Right atrium auricular region (tissue), 2 donors: ENCODE measurements at regions not wholly inside any gene's neighbourhood (a gene's known extent, or its start where the extent isn't known, plus 50 kb on each side); places are given as distances from the start of the nearest gene placed in this dataset.

Experiments used
- DNase-seq: peaks from one replicate; pipeline ENCODE4 v3.0.0-alpha.2; 2019; ENCODE audit warnings: low spot score
- H3K27ac ChIP-seq, 2 donors: fragments of 200-600 bp; sonication (generic); 1 replicate in 1 of 2; 2 replicates in 1 of 2; pipeline ENCODE4 v1.5.1; 2016 to 2019
- H3K27me3 ChIP-seq, 2 donors: fragments of 200-600 bp; sonication (generic); one replicate each; pipeline versions ENCODE4 v1.5.1 to v1.6.0; 2017 to 2019
- H3K36me3 ChIP-seq: fragments of 200-600 bp; sonication (generic); one replicate; pipeline ENCODE4 v1.5.1; 2016
- H3K4me1 ChIP-seq, 2 donors: fragments of 200-600 bp; sonication (generic); one replicate each; pipeline versions ENCODE4 v1.5.1 to v1.6.0; 2017 to 2019
- H3K4me3 ChIP-seq, 2 donors: fragments of 200-600 bp; sonication (generic); 1 replicate in 1 of 2; 2 replicates in 1 of 2; pipeline ENCODE4 v1.5.1; 2017 to 2019; ENCODE audit warnings: mild to moderate bottlenecking in 1 of 2, moderate library complexity in 1 of 2
- H3K9me3 ChIP-seq, 2 donors: fragments of 200-600 bp; sonication (generic); one replicate each; pipeline ENCODE4 v1.5.1; 2019
- TF ChIP-seq, protein P1 (sequence below), 2 donors: fragments of 200-600 bp; sonication (generic); IDR thresholded peaks; one replicate each; pipeline ENCODE4 v1.5.1; 2019; ENCODE audit warnings: antibody characterized with exemption in 2 of 2

DNA sequence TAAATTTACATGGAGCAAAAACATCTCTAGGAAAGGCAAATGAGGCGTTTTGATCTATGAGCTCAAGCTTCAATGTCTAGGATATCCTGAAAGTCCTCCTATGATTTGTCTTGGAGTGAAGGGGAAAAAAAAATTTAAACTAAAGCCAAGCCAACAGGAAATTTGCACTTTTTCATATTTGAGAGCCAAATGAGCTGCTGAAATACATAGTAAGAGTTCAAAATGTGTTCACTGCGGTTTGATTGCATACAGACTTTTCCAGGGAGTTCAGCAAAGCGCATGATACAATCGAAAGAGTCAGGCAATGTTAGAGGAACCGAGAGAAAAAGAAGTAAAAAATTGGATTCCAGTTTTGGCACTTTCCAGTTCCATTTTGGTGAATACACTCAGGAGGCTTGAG, 633.4 kb upstream of the MGMT start:
- DNase-seq: no peak
- TF ChIP-seq, protein P1, sequence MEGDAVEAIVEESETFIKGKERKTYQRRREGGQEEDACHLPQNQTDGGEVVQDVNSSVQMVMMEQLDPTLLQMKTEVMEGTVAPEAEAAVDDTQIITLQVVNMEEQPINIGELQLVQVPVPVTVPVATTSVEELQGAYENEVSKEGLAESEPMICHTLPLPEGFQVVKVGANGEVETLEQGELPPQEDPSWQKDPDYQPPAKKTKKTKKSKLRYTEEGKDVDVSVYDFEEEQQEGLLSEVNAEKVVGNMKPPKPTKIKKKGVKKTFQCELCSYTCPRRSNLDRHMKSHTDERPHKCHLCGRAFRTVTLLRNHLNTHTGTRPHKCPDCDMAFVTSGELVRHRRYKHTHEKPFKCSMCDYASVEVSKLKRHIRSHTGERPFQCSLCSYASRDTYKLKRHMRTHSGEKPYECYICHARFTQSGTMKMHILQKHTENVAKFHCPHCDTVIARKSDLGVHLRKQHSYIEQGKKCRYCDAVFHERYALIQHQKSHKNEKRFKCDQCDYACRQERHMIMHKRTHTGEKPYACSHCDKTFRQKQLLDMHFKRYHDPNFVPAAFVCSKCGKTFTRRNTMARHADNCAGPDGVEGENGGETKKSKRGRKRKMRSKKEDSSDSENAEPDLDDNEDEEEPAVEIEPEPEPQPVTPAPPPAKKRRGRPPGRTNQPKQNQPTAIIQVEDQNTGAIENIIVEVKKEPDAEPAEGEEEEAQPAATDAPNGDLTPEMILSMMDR (IDR thresholded peaks at IDR 0.05): no peak
- Histone ChIP-seq H3K4me1 (no peaks in the 10 kb centered on the region), H3K36me3 (no peaks in the 10 kb centered on the region), H3K4me3 (no peak overlapping the region), H3K27ac (no peak overlapping the region), H3K27me3 (no peaks in the 10 kb centered on the region), H3K9me3 (no peaks in the 10 kb centered on the region)

DNA sequence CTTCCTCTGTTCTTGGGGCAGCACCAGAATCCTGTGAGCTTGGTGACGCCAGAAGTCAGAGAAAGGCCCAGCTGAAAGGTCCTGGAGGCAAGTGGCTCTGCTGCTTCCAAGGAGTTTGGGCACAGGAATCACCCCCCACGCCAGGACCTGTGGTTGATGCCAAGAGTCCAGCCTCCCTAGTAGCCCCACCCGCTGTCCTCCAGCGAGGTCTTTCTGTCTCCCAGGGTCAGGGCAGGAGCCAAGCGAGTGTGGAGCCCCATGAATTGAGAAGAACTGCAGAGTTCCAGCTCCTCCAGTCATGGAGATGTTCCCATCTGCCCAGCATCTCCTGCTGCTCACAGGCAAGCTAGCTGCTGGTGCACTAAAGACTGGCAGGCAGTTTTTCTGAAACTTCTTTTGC, 631.7 kb upstream of the MGMT start:
- H3K4me1 ChIP-seq: no peaks in the 10 kb centered on the region
- DNase-seq: no peak
- H3K27me3 ChIP-seq: no peaks in the 10 kb centered on the region
- TF ChIP-seq, protein P1 (IDR thresholded peaks at IDR 0.05): no peak
- H3K9me3 ChIP-seq: no peaks in the 10 kb centered on the region
- H3K4me3 ChIP-seq: no peak overlapping the region
- no peaks in the 10 kb centered on the region for H3K36me3 ChIP-seq
- no peak overlapping the region for H3K27ac ChIP-seq

DNA sequence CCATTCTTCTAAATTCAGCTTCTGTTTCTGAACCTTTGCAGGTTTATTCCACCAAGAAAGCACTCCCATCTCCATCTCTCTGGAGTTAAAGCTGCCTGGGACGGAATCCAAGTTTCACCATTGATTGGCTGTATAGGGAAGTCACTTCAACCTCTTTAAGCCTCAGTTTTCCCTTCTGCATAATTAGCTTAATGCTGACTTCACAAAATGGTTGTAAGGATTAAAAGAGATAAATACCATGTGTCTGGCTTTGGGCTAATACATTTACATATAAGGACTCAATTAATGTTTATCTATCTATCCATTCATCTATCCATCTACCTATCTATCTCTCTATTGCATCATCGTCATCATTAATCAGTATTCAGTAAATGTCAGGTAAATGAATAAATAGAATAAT, 629.6 kb upstream of the MGMT start:
- Histone ChIP-seq H3K27me3 (no peaks in the 10 kb centered on the region), H3K36me3 (no peaks in the 10 kb centered on the region), H3K4me1 (no peaks in the 10 kb centered on the region), H3K9me3 (no peaks in the 10 kb centered on the region), H3K4me3 (no peak overlapping the region), H3K27ac (no peak overlapping the region)
- TF ChIP-seq, protein P1 (IDR thresholded peaks at IDR 0.05): no peak
- DNase-seq: no peak

DNA sequence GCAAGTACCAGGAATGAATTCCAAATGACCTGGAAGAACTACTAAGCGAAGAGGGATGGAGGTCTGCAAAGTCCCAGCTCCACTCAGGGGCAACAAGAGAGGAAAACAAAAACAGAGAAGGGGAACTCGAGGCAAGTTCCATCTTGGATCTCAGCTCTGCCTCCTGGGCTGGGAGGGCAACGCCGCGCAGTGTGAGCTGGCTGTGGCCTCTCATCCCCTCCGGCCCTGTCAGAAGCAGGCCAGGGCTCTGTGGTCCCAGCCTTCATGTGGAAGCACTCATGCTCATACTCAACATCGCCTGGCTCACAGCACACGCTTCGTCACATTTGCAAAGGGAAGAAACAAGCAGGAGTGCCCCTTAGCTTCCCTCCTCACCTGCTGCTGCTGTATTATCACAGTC, 627.9 kb upstream of the MGMT start:
- TF ChIP-seq, protein P1 (IDR thresholded peaks at IDR 0.05): no peak
- DNase-seq: no peak
- no peaks in the 10 kb centered on the region for H3K36me3 ChIP-seq
- no peaks in the 10 kb centered on the region for H3K4me1 ChIP-seq
- no peak overlapping the region for H3K4me3 ChIP-seq
- no peaks in the 10 kb centered on the region for H3K27me3 ChIP-seq
- no peak overlapping the region for H3K27ac ChIP-seq
- no peaks in the 10 kb centered on the region for H3K9me3 ChIP-seq

DNA sequence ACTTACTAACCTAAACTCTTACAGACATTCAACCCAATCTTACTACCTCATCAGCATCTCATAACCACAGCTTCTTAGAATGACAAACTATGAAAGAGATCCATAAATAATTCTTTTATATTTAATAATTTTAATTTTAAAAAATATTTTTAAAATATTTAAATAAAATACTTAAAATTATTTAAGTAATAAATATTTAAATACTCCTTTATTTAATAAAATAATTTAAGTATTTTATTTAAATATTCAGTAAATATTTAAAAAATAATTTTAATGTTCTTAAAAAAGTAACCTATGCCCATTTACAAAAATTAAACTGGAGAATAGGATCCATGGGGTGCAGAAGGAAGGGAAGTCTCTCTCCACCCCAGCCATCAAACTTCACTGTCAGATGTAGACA, 627.3 kb upstream of the MGMT start:
- no peaks in the 10 kb centered on the region for H3K36me3 ChIP-seq
- no peak for DNase-seq
- H3K27ac ChIP-seq: no peak overlapping the region
- H3K4me1 ChIP-seq: no peaks in the 10 kb centered on the region
- H3K9me3 ChIP-seq: no peaks in the 10 kb centered on the region
- no peak overlapping the region for H3K4me3 ChIP-seq
- TF ChIP-seq, protein P1 (IDR thresholded peaks at IDR 0.05): no peak
- H3K27me3 ChIP-seq: no peaks in the 10 kb centered on the region

DNA sequence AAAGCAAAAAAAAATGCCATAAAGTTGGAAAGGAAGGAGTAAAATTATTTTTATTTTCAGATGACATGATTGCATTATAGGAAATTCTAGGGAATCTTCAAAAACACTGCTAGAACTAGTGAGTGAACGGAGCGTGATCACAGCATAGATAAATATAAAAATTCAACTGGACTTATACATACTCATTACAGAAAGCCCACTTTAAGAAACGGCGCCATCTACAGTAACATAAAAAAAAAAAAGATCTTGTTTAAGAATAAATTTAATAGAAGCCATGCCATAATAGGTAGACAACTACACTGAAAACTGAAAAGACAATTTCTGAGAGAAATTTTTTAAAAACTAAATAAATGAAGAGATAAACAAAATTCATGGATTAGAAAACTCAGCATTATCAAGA, 623.1 kb upstream of the MGMT start:
- Histone ChIP-seq H3K27me3 (no peaks in the 10 kb centered on the region), H3K9me3 (no peaks in the 10 kb centered on the region), H3K4me3 (no peak overlapping the region), H3K36me3 (no peaks in the 10 kb centered on the region), H3K27ac (no peak overlapping the region), H3K4me1 (no peaks in the 10 kb centered on the region)
- TF ChIP-seq, protein P1 (IDR thresholded peaks at IDR 0.05): peak in 1 of 2 donors; percentile 41
- no peak for DNase-seq
